ENCODE measurements at regions not wholly inside any gene's neighbourhood (a gene's known extent, or its start where the extent isn't known, plus 50 kb on each side); places are given as distances from the start of the nearest gene placed in this dataset.

DNA sequence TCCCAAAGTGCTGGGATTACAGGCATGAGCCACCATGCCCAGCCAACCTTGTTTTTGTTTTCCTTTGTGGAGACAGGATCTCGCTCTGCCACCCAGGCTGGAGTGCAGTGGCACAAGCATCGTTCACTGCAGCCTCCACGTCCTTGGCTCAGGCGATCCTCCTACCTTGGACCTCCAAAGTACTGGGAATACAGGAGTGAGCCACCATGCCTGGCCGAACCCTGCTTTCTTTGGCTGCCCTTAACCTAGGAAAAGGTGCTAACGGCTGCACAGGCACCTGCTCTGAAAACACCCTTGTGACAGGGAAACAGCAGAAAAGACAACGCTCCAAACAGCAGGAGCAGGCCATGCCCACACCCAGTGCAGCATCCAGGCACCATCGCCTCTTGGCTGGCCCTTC lies 71.9 kb downstream of the OAT start:
- no peak for TF ChIP-seq ZNF433 (tag by site-specific recombination; IDR thresholded peaks at IDR 0.05; ENCODE audit: low read depth)
- TF ChIP-seq, protein P1, sequence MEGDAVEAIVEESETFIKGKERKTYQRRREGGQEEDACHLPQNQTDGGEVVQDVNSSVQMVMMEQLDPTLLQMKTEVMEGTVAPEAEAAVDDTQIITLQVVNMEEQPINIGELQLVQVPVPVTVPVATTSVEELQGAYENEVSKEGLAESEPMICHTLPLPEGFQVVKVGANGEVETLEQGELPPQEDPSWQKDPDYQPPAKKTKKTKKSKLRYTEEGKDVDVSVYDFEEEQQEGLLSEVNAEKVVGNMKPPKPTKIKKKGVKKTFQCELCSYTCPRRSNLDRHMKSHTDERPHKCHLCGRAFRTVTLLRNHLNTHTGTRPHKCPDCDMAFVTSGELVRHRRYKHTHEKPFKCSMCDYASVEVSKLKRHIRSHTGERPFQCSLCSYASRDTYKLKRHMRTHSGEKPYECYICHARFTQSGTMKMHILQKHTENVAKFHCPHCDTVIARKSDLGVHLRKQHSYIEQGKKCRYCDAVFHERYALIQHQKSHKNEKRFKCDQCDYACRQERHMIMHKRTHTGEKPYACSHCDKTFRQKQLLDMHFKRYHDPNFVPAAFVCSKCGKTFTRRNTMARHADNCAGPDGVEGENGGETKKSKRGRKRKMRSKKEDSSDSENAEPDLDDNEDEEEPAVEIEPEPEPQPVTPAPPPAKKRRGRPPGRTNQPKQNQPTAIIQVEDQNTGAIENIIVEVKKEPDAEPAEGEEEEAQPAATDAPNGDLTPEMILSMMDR (tag by site-specific recombination; IDR thresholded peaks at IDR 0.05) = no peak
- TF ChIP-seq KLF1 (tag by site-specific recombination; IDR thresholded peaks at IDR 0.05) = no peak

Measured in HEK293 (cell line).